Ectodermal cell (in vitro differentiated cells): ENCODE measurements at regions not wholly inside any gene's neighbourhood (a gene's known extent, or its start where the extent isn't known, plus 50 kb on each side); places are given as distances from the start of the nearest gene placed in this dataset.

Experiments used
- H3K27ac ChIP-seq: 2 replicates; pipeline ENCODE4 v1.7.0; 2013; ENCODE audit warnings: mild to moderate bottlenecking, low read depth, low read length; ENCODE audit not compliant: insufficient read depth, poor library complexity, severe bottlenecking
- H3K27me3 ChIP-seq: 2 replicates; pipeline ENCODE4 v1.7.0; 2013; ENCODE audit warnings: mild to moderate bottlenecking, low read length; ENCODE audit not compliant: insufficient read depth, control insufficient read depth, poor library complexity, severe bottlenecking
- H3K36me3 ChIP-seq: one replicate; pipeline ENCODE4 v1.7.0; 2013; ENCODE audit warnings: low read length; ENCODE audit not compliant: control insufficient read depth, insufficient read depth
- H3K4me1 ChIP-seq: one replicate; pipeline ENCODE4 v1.7.0; 2013; ENCODE audit warnings: low read length; ENCODE audit not compliant: control insufficient read depth, insufficient read depth
- H3K4me3 ChIP-seq: 2 replicates; pipeline ENCODE4 v1.7.0; 2013; ENCODE audit warnings: low read depth, low read length, control low read depth; ENCODE audit not compliant: insufficient read depth
- H3K9me3 ChIP-seq: 2 replicates; pipeline ENCODE4 v1.7.0; 2013; ENCODE audit warnings: mild to moderate bottlenecking, low read length, moderate library complexity; ENCODE audit not compliant: control insufficient read depth
- WGBS, 2 experiments: methylation state at CpG; one replicate each; pipeline ENCODE4 v1.1.7; 2013; ENCODE audit warnings: missing lambda C conversion rate in 2 of 2; 5-methylcytosine and 5-hydroxymethylcytosine counted together

- Histone ChIP-seq H3K27ac (no peak overlapping the region), H3K4me3 (no peak overlapping the region), H3K9me3 (no peaks in the 10 kb centered on the region), H3K36me3 (no peaks in the 10 kb centered on the region), H3K4me1 (no peaks in the 10 kb centered on the region), H3K27me3 (no peaks in the 10 kb centered on the region)
- WGBS, 2 experiments = 82 to 92% methylated on average over 3 of the region's 3 CpGs
Measured at GRCh38 chr12:98341732-98342131, 173.7 kb upstream of the TMPO start.

GRCh38 chr12:98343002-98343567 lies 172.3 kb upstream of the TMPO start:
- H3K4me1 ChIP-seq = no peaks in the 10 kb centered on the region
- H3K27ac ChIP-seq = no peak overlapping the region
- H3K4me3 ChIP-seq = no peak overlapping the region
- 90 to 94% methylated on average over 4 of the region's 4 CpGs for WGBS, 2 experiments
- no peaks in the 10 kb centered on the region for H3K27me3 ChIP-seq
- H3K36me3 ChIP-seq = no peaks in the 10 kb centered on the region
- H3K9me3 ChIP-seq = no peaks in the 10 kb centered on the region

GRCh38 chr12:98344046-98344930 lies 171.1 kb upstream of the TMPO start:
- Histone ChIP-seq H3K4me3 (no peak overlapping the region), H3K36me3 (no peaks in the 10 kb centered on the region), H3K9me3 (no peaks in the 10 kb centered on the region), H3K27ac (no peak overlapping the region), H3K4me1 (no peaks in the 10 kb centered on the region), H3K27me3 (no peaks in the 10 kb centered on the region)
- WGBS, 2 experiments = 79 to 82% methylated on average over 8 of the region's 8 CpGs

- Histone ChIP-seq H3K27ac (no peak overlapping the region), H3K4me3 (no peak overlapping the region), H3K27me3 (no peaks in the 10 kb centered on the region), H3K9me3 (no peaks in the 10 kb centered on the region), H3K36me3 (no peaks in the 10 kb centered on the region), H3K4me1 (no peaks in the 10 kb centered on the region)
- 93 to 96% methylated on average over 6 of the region's 6 CpGs for WGBS, 2 experiments
Measured at GRCh38 chr12:98345308-98345876, 170.0 kb upstream of the TMPO start.

GRCh38 chr12:98351089-98351488 lies 164.3 kb upstream of the TMPO start:
- no peak overlapping the region for H3K27ac ChIP-seq

GRCh38 chr12:98351784-98352183 lies 163.6 kb upstream of the TMPO start:
- 85 to 100% methylated on average over 2 to 3 of the region's 3 CpGs for WGBS, 2 experiments
- H3K4me1 ChIP-seq = peaks cover 6% of the 10 kb centered on the region

More at GRCh38 chr12:98351089-98351488, 164.3 kb upstream of the TMPO start:
- no peaks in the 10 kb centered on the region for H3K27me3 ChIP-seq
- H3K36me3 ChIP-seq = no peaks in the 10 kb centered on the region
- peaks cover 4% of the 10 kb centered on the region for H3K4me1 ChIP-seq
- no peaks in the 10 kb centered on the region for H3K9me3 ChIP-seq
- 96 to 97% methylated on average over 6 of the region's 6 CpGs for WGBS, 2 experiments
- no peak overlapping the region for H3K4me3 ChIP-seq

GRCh38 chr12:98352218-98352811 lies 163.1 kb upstream of the TMPO start:
- Histone ChIP-seq H3K4me1 (peaks cover 6% of the 10 kb centered on the region), H3K4me3 (no peak overlapping the region), H3K27me3 (no peaks in the 10 kb centered on the region), H3K9me3 (no peaks in the 10 kb centered on the region), H3K27ac (no peak overlapping the region), H3K36me3 (no peaks in the 10 kb centered on the region)
- 88 to 89% methylated on average over 4 of the region's 4 CpGs for WGBS, 2 experiments

More at GRCh38 chr12:98351784-98352183, 163.6 kb upstream of the TMPO start:
- no peaks in the 10 kb centered on the region for H3K27me3 ChIP-seq
- no peaks in the 10 kb centered on the region for H3K36me3 ChIP-seq
- H3K9me3 ChIP-seq = no peaks in the 10 kb centered on the region
- H3K4me3 ChIP-seq = no peak overlapping the region
- H3K27ac ChIP-seq = no peak overlapping the region

GRCh38 chr12:98352835-98353234 lies 162.6 kb upstream of the TMPO start:
- Histone ChIP-seq H3K27me3 (no peaks in the 10 kb centered on the region), H3K4me1 (peaks cover 6% of the 10 kb centered on the region), H3K9me3 (no peaks in the 10 kb centered on the region), H3K36me3 (no peaks in the 10 kb centered on the region), H3K4me3 (no peak overlapping the region), H3K27ac (no peak overlapping the region)
- 85 to 93% methylated on average over 3 of the region's 3 CpGs for WGBS, 2 experiments

- Histone ChIP-seq H3K9me3 (no peaks in the 10 kb centered on the region), H3K36me3 (no peaks in the 10 kb centered on the region), H3K4me1 (peaks cover 6% of the 10 kb centered on the region), H3K27ac (no peak overlapping the region), H3K27me3 (no peaks in the 10 kb centered on the region), H3K4me3 (no peak overlapping the region)
- WGBS, 2 experiments = 82 to 86% methylated on average over 2 of the region's 2 CpGs
Measured at GRCh38 chr12:98354520-98355035, 160.8 kb upstream of the TMPO start.

- H3K27me3 ChIP-seq = no peaks in the 10 kb centered on the region
- peaks cover 6% of the 10 kb centered on the region for H3K4me1 ChIP-seq
- H3K36me3 ChIP-seq = no peaks in the 10 kb centered on the region
- no peaks in the 10 kb centered on the region for H3K9me3 ChIP-seq
- no peak overlapping the region for H3K27ac ChIP-seq
- no CpG with 5 or more reads among the region's 1 CpG for WGBS, 2 experiments
- no peak overlapping the region for H3K4me3 ChIP-seq
Measured at GRCh38 chr12:98355322-98355721, 160.1 kb upstream of the TMPO start.
